ENCODE measurements at regions not wholly inside any gene's neighbourhood (a gene's known extent, or its start where the extent isn't known, plus 50 kb on each side); places are given as distances from the start of the nearest gene placed in this dataset.

DNA sequence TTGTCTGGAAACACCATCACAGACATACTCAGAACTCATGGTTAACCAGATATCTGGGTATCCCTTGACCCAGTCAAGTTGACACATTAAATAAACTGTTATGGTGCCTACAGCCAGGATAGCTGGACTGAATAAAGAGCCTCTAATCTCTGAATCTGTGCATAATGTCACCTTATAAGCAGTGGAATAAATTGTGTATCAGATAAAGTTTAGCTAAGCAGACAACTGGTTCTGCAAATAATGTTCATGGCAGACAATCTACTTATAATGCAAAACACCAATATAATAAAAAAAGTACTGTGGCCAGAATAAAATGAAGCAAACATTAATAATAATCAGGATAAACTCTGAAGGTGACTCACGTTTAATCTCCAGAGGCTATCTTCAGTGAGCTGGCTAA, 628.5 kb upstream of the FAT3 start:
- Histone ChIP-seq H3K27ac (no peak overlapping the region), H3K4me3 (no peak overlapping the region), H3K9ac (ENCODE audit: low read depth in 2 of 2, low read length in 2 of 2) (no peak overlapping the region), H3K4me1 (no peaks in the 10 kb centered on the region), H3K27me3 (no peaks in the 10 kb centered on the region), H3K36me3 (no peaks in the 10 kb centered on the region), H3K9me3 (no peaks in the 10 kb centered on the region)
- TF ChIP-seq, protein P1, sequence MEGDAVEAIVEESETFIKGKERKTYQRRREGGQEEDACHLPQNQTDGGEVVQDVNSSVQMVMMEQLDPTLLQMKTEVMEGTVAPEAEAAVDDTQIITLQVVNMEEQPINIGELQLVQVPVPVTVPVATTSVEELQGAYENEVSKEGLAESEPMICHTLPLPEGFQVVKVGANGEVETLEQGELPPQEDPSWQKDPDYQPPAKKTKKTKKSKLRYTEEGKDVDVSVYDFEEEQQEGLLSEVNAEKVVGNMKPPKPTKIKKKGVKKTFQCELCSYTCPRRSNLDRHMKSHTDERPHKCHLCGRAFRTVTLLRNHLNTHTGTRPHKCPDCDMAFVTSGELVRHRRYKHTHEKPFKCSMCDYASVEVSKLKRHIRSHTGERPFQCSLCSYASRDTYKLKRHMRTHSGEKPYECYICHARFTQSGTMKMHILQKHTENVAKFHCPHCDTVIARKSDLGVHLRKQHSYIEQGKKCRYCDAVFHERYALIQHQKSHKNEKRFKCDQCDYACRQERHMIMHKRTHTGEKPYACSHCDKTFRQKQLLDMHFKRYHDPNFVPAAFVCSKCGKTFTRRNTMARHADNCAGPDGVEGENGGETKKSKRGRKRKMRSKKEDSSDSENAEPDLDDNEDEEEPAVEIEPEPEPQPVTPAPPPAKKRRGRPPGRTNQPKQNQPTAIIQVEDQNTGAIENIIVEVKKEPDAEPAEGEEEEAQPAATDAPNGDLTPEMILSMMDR (IDR thresholded peaks at IDR 0.05): no peak
- intact Hi-C loops (cut with DNase I): no loop called here
- no peak for DNase-seq

DNA sequence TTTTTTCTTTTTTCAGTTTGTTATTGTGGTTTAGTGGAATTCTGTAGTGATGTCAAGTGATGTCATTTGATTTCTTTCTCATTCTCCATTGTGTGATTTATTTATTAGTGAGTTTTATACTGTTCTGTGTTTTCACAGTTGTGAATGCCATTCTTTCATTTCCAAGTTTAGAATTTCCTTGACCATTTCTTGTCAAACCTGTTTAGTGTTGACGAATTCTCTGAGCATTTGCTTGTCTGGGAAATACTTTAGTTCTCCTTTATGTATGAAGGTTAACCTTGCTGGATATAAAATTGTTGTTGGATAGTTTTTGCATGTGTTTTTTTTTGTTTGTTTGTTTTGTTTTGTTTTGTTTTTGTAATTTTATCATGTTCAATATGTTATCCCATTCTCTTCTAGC, 633.6 kb upstream of the FAT3 start:
- intact Hi-C loops (cut with DNase I): no loop called here
- TF ChIP-seq, protein P1 (IDR thresholded peaks at IDR 0.05): no peak
- H3K27me3 ChIP-seq: no peaks in the 10 kb centered on the region

DNA sequence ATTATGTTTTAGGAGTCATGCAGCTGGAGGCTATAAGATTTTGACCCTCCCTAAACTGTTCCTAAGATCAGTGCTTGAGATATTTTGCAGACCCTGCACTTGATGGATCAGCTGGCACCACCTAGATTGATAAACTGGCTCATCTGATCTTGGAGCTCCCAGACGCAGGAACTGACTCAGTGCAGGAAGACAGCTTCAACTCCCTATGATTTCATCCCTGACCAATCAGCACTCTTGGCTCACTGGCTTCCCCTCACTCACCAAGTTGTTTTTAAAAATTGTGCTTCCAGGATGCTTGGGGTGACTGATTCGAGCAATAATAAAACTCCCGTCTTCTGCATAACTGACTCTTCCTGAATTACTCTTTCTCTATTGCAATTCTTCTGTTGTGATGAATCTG, 637.5 kb upstream of the FAT3 start:
- intact Hi-C loops (cut with DNase I): no loop called here
- Histone ChIP-seq H3K4me1 (no peaks in the 10 kb centered on the region), H3K4me3 (no peak overlapping the region), H3K9ac (ENCODE audit: low read depth in 2 of 2, low read length in 2 of 2) (no peak overlapping the region), H3K27me3 (no peaks in the 10 kb centered on the region), H3K27ac (no peak overlapping the region), H3K9me3 (no peaks in the 10 kb centered on the region), H3K36me3 (no peaks in the 10 kb centered on the region)
- TF ChIP-seq, protein P1 (IDR thresholded peaks at IDR 0.05): no peak
- DNase-seq: no peak

More for the DNA sequence above, 633.6 kb upstream of the FAT3 start:
- H3K9ac ChIP-seq (ENCODE audit: low read depth in 2 of 2, low read length in 2 of 2): no peak overlapping the region
- H3K4me3 ChIP-seq: no peak overlapping the region
- H3K27ac ChIP-seq: no peak overlapping the region
- H3K9me3 ChIP-seq: no peaks in the 10 kb centered on the region
- no peaks in the 10 kb centered on the region for H3K4me1 ChIP-seq
- no peaks in the 10 kb centered on the region for H3K36me3 ChIP-seq
- DNase-seq: no peak

DNA sequence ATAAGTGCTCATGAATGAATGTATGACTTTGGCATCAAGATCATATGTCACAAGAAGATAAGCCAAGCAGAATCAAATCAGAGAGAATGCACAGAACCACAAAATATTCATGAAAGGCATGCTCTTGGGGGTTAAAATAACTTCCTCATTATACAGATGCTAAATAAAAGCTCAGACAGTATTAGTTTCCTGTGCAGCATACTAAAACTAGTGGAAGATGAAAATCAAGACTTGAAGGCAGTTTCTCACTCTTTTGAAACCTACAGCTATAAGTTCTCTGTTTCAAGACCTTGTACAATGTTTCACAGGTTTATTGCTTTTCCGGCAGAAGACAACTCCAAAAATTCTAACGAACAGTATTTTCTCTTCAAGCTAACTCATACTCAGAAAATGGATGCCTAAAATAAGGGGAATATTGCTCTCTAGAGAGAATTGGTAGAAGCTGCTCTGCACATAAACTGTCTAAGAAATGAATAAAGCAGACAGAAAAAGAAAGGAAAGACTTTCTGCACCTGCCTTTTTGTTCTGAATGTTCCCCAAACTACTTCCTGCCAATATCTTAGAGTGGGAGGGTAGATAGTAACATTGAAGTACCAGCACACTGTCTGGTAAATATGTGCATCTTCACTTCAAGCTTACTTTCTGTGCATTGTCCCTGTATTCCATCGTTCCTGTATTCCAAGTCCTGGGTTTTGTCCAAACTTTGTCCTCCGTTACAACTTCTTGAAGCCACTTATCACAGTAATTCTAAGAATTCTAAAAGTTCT, 639.4 kb upstream of the FAT3 start:
- Histone ChIP-seq H3K27me3 (no peaks in the 10 kb centered on the region), H3K9ac (ENCODE audit: low read depth in 2 of 2, low read length in 2 of 2) (no peak overlapping the region), H3K36me3 (no peaks in the 10 kb centered on the region), H3K4me3 (no peak overlapping the region), H3K4me1 (no peaks in the 10 kb centered on the region), H3K27ac (no peak overlapping the region), H3K9me3 (no peaks in the 10 kb centered on the region)
- TF ChIP-seq, protein P1 (IDR thresholded peaks at IDR 0.05): no peak
- no peak for DNase-seq
- intact Hi-C loops (cut with DNase I): no loop called here

DNA sequence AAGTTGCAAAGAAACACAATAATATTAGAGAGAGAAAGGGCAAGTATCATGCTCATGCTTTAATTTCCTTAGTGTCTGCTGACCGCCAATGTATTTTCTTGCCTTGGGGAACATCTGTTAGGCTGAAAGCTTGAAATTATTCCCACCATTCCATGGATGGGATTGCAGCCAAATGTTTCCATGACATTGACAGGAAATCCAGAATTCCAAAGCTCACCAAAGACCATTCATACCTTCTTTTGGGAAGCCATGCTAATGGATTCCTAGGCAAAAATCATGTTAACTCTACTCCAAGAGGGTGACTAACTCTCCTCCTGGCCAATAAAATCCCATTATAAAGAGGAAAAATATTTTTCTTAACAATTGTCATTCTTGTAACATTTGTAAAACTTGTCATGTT, 661.4 kb upstream of the FAT3 start:
- no peak overlapping the region for H3K4me3 ChIP-seq
- no peaks in the 10 kb centered on the region for H3K4me1 ChIP-seq
- TF ChIP-seq, protein P1 (IDR thresholded peaks at IDR 0.05): no peak
- H3K9ac ChIP-seq (ENCODE audit: low read depth in 2 of 2, low read length in 2 of 2): no peak overlapping the region
- intact Hi-C loops (cut with DNase I): no loop called here
- no peaks in the 10 kb centered on the region for H3K9me3 ChIP-seq
- H3K36me3 ChIP-seq: no peaks in the 10 kb centered on the region
- H3K27me3 ChIP-seq: no peaks in the 10 kb centered on the region
- no peak for DNase-seq
- H3K27ac ChIP-seq: no peak overlapping the region
